ENCODE measurements at regions not wholly inside any gene's neighbourhood (a gene's known extent, or its start where the extent isn't known, plus 50 kb on each side); places are given as distances from the start of the nearest gene placed in this dataset.
A peak's percentile ranks its signal among the peaks of the same experiment; 100 is the strongest.
"Not testable (repeated sequence)": the region's sequence is repeated elsewhere in the genome, so short reads cannot be mapped to it uniquely, and the experiment has no call there.

- DNase-seq: no peak
Observed at GRCh38 chr6:154637392-154637791, 95.8 kb upstream of the SCAF8 start.

GRCh38 chr6:154638369-154638768, 94.8 kb upstream of the SCAF8 start:
- DNase-seq: no peak

GRCh38 chr6:154639196-154639595, 94.0 kb upstream of the SCAF8 start:
- DNase-seq: not testable (repeated sequence)

- no peak for DNase-seq
Observed at GRCh38 chr6:154648188-154648887, 84.9 kb upstream of the SCAF8 start.

GRCh38 chr6:154648888-154649205, 84.4 kb upstream of the SCAF8 start:
- DNase-seq: no peak

- DNase-seq: peak; percentile 91 to 93
Observed at GRCh38 chr6:154649721-154650120, 83.5 kb upstream of the SCAF8 start.

GRCh38 chr6:154650351-154650750, 82.9 kb upstream of the SCAF8 start:
- DNase-seq: no peak

GRCh38 chr6:154651656-154652055, 81.6 kb upstream of the SCAF8 start:
- no peak for DNase-seq

GRCh38 chr6:154653385-154653784, 79.8 kb upstream of the SCAF8 start:
- no peak for DNase-seq

GRCh38 chr6:154653853-154654252, 79.4 kb upstream of the SCAF8 start:
- peak; percentile 33 to 79 for DNase-seq

- DNase-seq: no peak
Observed at GRCh38 chr6:154656660-154657059, 76.6 kb upstream of the SCAF8 start.

GRCh38 chr6:154661768-154662167, 71.4 kb upstream of the SCAF8 start:
- DNase-seq: no peak

GRCh38 chr6:154664287-154664686, 68.9 kb upstream of the SCAF8 start:
- no peak for DNase-seq

GRCh38 chr6:154668156-154668555, 65.1 kb upstream of the SCAF8 start:
- no peak for DNase-seq

GRCh38 chr6:154672086-154672485, 61.1 kb upstream of the SCAF8 start:
- no peak for DNase-seq

GRCh38 chr6:154673919-154674318, 59.3 kb upstream of the SCAF8 start:
- DNase-seq: no peak

- DNase-seq: peak; percentile 91 to 97
Observed at GRCh38 chr6:154675602-154676088, 57.6 kb upstream of the SCAF8 start.

GRCh38 chr6:154682633-154683125, 50.5 kb upstream of the SCAF8 start:
- DNase-seq: no peak

All from inflammatory macrophage treated with lipopolysaccharide for 1 hour (primary cell).